ENCODE measurements at regions not wholly inside any gene's neighbourhood (a gene's known extent, or its start where the extent isn't known, plus 50 kb on each side); places are given as distances from the start of the nearest gene placed in this dataset.

DNA sequence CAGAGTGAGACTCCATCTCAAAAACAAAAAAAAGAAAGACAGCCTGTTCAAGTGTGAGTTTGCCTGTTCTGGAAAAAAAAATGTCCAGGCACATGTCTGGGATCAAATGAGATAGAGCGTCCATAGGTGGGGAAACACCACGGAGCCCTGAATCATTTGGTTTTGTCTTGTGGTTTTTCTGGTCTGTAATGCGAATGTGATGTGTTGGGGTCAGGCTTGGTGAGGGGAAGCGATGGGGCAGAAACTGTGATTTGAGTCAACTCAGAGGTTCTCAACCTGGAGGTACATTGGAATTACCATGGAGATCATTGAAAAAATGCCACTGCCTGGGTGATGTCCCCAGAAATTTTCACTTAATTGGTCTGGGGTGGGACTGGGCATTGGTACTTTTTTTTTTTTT is 183.9 kb upstream of the PWP1 start:
- TF ChIP-seq, protein P1, sequence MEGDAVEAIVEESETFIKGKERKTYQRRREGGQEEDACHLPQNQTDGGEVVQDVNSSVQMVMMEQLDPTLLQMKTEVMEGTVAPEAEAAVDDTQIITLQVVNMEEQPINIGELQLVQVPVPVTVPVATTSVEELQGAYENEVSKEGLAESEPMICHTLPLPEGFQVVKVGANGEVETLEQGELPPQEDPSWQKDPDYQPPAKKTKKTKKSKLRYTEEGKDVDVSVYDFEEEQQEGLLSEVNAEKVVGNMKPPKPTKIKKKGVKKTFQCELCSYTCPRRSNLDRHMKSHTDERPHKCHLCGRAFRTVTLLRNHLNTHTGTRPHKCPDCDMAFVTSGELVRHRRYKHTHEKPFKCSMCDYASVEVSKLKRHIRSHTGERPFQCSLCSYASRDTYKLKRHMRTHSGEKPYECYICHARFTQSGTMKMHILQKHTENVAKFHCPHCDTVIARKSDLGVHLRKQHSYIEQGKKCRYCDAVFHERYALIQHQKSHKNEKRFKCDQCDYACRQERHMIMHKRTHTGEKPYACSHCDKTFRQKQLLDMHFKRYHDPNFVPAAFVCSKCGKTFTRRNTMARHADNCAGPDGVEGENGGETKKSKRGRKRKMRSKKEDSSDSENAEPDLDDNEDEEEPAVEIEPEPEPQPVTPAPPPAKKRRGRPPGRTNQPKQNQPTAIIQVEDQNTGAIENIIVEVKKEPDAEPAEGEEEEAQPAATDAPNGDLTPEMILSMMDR (IDR thresholded peaks at IDR 0.05) = no peak
- TF ChIP-seq POLR2A (IDR thresholded peaks at IDR 0.05) = no peak
